NCI-H1105 treated with DMSO at 0.1 percent for 48 hours (cell line): ENCODE measurements at regions not wholly inside any gene's neighbourhood (a gene's known extent, or its start where the extent isn't known, plus 50 kb on each side); places are given as distances from the start of the nearest gene placed in this dataset.
"Not testable (repeated sequence)": the region's sequence is repeated elsewhere in the genome, so short reads cannot be mapped to it uniquely, and the experiment has no call there.

Source experiments
- DNase-seq: peaks from one replicate; lab custom pipeline; 2025; lab: John Stamatoyannopoulos, UW

DNA sequence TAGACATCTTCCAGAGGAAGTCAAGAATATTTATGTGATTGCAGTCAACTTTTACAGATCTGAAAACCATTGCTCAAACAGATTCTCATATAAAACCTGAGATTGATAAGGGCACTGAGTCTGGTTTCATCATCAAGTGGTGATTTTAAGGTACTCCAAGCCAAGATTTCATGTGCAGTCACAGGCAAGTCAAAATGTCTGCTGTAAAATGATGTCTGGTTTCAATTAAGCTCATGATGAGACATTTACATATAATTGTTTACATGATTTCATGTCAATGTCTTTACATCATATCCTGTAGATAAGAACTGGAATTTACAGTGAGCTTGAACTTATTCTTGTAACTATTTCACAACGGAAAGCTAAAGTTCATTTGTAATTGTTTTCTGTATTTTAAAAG, 1215.5 kb downstream of the ROBO2 start:
- DNase-seq = no peak

DNA sequence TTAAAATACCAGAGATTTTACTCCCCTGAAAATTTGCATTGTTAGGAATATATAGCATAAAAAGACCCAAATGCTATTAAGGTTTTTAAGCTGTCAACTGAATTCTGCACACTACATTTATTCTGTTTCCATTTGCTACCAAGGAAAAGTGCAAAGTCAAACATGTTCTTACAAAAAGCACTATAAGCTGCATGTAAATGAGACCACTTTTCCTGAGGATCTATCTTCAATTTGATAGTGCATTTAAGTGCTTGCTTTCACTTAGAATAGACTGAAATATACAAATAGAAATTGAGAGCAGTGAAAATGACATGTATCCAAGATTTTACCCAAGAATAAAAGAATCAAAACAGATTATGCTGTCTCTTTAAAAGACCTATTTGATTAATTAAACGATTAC, 1216.2 kb downstream of the ROBO2 start:
- no peak for DNase-seq

DNA sequence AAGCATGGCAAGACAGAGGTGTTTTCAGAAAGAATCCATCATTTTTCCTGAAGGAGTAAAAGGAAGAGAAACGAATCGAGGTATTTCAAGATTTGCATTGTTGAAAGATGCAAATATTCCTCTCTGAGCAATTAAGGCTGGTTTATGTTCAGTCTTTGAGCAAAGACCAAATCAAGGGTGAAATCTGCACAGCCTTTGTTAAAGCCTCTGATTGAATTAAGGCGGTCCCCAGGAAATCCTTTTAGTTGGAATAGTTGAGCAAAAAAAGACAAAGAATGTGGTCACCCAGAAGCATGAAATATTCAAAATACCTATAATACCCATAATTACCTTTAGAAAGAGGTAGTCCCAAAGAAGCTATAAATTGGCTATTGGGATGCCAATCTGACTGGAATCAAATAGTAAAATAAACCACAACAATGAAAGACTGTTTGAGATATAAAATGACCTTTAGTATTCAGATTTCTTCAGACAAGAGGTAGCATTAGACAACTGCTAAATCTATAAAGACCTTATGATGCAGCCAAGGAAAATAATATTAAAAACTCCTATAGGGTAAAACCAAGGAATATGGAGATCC, 1218.1 kb downstream of the ROBO2 start:
- no peak for DNase-seq

DNA sequence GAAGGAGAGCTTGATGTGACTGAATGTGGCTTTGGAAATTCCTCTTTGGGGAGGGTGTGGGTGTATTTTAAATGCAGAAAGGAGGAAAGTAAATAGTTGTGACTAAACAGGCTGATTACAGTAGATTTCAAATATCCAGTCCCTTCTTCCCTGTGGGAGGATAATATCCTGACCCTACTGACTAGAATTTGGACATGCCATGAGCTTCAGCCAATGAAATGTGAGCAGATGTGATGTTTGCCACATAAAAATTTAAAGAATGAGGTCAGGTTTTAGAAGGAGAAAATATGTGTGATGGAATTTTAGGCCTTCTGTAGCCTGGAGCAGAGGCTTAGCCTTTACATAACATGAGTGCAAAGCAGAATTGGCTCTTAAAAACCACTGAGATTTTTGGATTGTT, 1218.9 kb downstream of the ROBO2 start:
- DNase-seq = no peak

DNA sequence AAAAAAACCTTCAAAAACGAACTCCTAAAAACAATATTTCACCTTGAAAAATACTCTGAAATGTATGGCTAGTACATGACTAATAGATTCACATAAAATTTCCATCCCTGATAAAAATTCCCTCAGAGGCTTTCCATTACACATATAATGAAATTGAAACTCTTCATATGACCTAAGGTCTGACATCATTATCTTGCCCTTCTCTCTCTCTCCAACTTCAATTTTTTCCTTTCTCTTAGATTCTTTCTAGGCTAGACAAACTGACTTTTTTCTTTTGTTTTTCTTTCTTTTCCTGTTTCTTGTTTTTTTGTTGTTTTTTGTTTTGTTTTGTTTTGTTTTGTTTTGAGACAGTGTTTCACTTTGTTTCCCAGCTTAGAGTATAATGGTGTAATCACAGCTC, 1220.5 kb downstream of the ROBO2 start:
- no peak for DNase-seq

DNA sequence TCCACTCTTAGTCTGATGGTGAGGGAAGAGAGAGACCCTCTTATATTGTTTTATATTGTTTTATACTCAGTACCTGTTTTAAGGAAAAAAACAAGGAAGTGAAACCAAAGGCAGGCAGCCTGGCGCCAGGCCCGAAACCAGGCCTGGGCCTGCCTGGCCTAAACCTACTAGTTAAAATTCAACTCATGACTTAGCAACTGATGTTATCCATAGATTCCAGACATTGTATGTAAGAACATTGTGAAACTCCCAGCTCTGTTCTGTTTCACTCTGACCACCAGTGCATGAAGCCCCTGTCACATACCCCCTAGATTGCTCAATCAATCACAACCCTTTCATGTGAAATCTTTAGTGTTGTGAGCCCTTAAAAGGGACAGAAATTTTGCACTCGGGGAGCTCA, 1226.7 kb downstream of the ROBO2 start:
- DNase-seq = not testable (repeated sequence)

DNA sequence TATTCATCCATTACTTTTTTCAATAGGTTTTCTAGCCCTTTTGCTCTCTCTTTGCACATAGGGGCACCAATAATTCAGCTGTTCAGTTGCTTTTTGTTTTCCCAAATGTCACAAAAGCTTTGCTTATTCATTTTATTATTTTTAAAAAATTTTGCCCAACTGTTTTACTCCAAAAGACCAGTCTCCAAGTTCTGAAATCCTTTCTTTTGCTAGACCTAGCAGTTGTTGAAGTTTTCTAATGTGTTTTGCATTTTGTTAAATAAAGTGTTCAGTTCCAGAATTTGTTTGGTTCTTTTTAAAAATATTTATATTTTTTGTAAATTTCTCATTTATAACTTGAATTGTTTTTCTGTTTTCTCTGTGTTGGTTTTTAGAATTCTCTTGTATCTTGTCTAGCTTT, 1227.3 kb downstream of the ROBO2 start:
- no peak for DNase-seq

DNA sequence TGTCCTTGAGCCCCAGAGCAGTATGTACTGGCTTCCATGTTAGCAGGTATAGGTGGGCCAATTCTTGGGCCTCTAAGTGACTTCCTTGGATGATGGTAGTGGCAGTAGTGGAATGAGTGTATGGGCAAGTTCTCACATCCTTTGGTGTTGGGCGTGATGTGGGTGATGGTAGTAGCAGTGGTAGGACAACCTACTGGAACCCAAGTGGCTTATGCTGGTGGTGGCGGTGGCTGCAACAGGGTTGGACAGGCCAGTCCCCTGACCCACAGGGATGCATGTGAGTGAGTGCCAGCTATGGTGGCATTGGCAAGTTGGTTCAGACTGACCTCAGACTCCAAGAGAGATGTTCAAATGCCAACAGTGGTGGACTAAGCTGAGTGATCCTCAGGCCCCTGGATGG, 1228.2 kb downstream of the ROBO2 start:
- DNase-seq = no peak

DNA sequence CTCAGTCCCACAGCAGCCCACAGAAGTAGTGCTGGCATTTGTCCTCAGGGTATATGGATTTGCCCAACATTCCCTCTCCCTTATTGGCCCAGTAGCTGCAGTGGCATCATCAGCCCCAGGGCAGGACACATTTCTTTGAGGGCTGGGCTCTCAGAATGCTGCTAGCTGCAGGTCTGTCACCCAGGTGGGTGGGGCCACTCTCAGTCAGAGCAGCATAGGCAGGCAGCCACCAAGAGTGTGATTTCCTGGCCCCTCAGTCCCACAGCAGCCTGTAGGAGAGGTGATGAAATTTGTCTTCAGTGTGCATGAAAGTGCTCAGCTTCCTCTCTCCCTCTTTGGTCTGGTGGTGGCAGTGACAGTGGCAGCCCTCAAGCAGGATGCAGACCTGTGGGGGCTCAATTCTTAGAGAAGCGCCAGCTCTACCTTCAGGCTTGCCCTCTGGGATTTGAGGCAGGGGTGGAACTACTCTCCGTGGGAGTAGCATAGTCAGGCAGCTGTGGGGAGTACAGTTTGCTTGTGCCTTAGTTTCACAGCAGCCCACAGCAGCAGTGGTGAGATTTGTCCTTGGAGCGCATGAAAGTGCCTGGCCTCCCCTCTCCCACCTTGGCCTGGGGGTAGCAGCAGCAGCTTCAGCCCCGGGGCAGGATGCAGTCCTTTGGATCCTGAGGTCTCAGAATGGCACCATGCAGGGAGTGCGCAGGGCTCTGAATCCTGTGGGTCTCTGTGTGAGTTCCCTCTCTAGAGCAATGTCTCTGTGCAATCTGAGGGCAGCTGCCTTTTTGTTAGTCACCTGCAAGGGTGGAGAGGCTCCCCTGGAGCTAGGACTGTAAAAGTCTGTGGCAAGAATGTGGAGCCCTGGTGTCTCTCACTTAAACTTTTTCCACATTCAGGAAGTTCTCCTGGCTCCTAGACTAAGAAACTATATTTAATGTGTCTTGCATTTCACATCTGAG, 1229.1 kb downstream of the ROBO2 start:
- DNase-seq = no peak

DNA sequence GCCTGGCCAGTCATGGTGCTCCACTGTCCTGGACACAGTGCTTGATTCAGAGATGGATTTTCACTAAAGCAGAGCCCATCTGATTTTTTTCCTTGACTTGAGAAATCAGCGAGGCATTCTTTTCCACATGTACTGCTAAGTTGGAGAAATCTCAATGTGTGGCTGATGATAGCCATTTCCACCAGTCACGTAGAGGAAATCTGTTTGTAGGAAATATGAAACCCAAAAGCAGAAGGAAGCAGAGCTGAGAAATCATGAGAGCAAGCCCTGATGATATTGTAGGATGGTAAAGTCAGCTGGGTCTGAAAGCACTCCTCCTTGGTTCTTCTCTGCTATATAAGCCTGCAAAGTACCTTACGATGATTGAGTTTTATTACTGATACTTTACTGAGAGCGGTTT, 1233.4 kb downstream of the ROBO2 start:
- DNase-seq = no peak

GRCh38 chr3:78274475-78275065, 1234.7 kb downstream of the ROBO2 start:
- DNase-seq = no peak

- no peak for DNase-seq
Observed at GRCh38 chr3:78275420-78275852, 1235.5 kb downstream of the ROBO2 start.

DNA sequence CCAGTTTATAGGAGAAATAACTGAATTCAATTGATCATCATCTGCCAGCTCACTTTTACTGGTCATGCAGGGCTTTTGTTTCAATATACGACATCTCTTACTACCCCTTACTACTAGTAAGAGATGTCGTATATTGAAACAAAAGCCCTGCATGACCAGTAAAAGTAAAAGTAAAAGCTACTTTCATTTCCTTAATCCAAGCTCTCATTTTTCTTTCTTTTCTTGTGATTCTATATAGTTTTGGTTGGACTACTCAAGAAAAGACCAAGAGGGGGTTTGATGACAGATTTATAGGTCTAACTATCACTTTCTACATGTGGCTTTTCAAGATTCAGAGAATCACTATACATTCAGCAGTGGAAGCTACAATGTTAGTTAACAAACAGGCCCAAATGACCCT, 1237.3 kb downstream of the ROBO2 start:
- DNase-seq = no peak

GRCh38 chr3:78277801-78278200, 1237.9 kb downstream of the ROBO2 start:
- DNase-seq = no peak

- no peak for DNase-seq
Observed at GRCh38 chr3:78279091-78279490, 1239.2 kb downstream of the ROBO2 start.

DNA sequence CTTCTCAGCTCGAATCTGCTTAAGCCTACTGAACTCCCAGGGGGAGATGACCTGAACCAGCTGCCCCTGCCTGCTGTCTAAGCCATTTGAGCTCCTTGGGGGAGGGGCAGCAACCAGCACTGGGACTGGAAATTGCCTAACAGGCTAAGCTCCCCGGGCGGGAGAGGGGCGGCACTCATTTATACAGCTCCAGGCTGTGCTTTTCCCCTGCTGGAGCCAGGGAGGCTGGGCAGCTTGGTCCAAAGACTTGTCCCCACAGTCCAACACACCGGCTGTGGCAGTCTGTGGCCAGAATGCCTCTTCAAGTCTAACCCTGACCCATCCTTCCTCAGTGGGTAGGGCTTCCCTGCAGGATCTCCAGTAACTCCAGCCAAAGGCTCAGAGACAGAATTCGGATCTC, 1241.5 kb downstream of the ROBO2 start:
- no peak for DNase-seq

- DNase-seq = no peak
Observed at GRCh38 chr3:78283994-78284393, 1244.1 kb downstream of the ROBO2 start.

DNA sequence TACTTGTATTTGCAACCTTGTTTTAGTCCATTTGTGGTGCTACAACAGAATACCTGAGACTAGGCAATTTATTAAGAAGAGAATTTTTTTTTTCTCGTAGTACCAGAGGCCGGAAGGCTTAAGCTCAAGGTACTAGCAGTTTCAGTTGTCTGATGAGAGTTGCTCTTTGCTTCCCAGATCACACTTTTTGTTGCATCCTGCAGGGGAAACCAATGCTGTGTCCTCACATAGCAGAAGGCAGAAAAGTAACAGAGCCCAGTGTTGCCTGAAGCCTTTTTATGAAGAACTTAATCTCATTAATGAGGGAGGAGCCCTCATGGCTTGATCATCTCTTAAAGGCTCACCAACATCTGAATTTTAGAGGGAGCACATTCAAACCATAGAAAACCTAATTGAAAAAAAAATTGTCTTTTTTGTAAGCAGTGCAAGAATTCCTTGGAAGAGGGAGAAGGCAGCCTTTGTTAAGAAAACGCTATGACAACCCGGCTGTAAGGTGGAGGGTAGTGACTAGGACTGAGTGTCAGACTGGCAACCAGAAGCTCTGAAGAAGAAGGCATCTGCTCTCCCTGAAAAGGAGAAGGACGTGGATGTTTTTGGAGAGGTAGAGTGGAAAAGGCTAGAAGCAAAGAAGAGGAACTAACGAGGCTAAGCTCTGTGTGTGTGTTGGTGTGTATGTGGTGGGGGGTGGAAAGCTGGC, 1245.3 kb downstream of the ROBO2 start:
- DNase-seq = no peak

GRCh38 chr3:78287085-78287484, 1247.2 kb downstream of the ROBO2 start:
- DNase-seq = no peak

DNA sequence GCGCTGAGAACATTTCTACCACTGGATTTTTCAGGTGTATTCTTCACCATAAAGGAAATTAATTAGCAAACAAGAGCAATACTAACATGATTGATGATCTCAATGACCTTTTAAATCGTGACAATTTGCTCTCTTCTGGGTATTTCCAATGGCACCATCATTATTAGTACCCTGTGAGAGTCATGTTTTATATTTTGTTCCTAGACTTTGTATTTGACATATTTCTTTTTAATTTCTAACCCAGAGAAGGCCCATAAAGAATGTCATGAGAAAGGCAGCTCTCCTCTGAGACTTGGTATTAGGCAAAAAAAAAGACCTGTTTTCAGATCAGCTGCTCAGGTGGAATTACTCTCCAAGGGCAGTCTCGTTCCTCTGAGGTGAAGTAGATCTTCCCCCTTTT, 1253.4 kb downstream of the ROBO2 start:
- no peak for DNase-seq

GRCh38 chr3:78304115-78304514, 1264.2 kb downstream of the ROBO2 start:
- DNase-seq = no peak

DNA sequence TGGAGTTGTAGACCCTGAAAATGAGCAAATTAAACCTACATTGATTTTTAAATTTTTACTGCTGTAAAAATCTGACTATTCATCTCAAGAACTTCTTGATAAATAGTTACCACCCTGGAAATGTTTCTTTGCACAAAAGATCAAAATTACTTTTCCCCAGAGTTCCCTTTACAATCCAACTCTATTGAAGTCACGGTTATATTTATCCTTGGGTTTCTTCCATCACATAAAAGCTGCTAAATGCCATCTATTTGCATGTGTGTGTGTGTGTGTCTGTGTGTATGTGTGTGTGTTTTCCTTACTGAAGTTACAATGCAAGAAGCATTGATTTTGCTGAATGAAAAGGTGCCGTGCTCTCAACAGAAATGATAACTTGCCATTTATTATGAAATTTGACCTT, 1273.0 kb downstream of the ROBO2 start:
- no peak for DNase-seq

- no peak for DNase-seq
Observed at GRCh38 chr3:78313332-78313731, 1273.4 kb downstream of the ROBO2 start.
